ENCODE measurements at regions not wholly inside any gene's neighbourhood (a gene's known extent, or its start where the extent isn't known, plus 50 kb on each side); places are given as distances from the start of the nearest gene placed in this dataset.
"Not testable (repeated sequence)": the region's sequence is repeated elsewhere in the genome, so short reads cannot be mapped to it uniquely, and the experiment has no call there.

GRCh38 chr4:60989141-60989540 lies 211.0 kb upstream of the ADGRL3 start:
- DNase-seq = no peak
- Histone ChIP-seq H3K27me3 (ENCODE audit: control insufficient read depth, insufficient read depth, low read length) (no peaks in the 10 kb centered on the region), H3K36me3 (replicated peaks; ENCODE audit: control insufficient read depth, insufficient read depth, low read length) (no peaks in the 10 kb centered on the region), H3K4me3 (ENCODE audit: insufficient read depth, low read depth, low read length) (no peak overlapping the region)

- no peak for DNase-seq
- Histone ChIP-seq H3K27me3 (ENCODE audit: control insufficient read depth, insufficient read depth, low read length) (no peaks in the 10 kb centered on the region), H3K36me3 (replicated peaks; ENCODE audit: control insufficient read depth, insufficient read depth, low read length) (no peaks in the 10 kb centered on the region), H3K4me3 (ENCODE audit: insufficient read depth, low read depth, low read length) (no peak overlapping the region)
These were observed 208.1 kb upstream of the ADGRL3 start for GRCh38 chr4:60992037-60992436.

DNA sequence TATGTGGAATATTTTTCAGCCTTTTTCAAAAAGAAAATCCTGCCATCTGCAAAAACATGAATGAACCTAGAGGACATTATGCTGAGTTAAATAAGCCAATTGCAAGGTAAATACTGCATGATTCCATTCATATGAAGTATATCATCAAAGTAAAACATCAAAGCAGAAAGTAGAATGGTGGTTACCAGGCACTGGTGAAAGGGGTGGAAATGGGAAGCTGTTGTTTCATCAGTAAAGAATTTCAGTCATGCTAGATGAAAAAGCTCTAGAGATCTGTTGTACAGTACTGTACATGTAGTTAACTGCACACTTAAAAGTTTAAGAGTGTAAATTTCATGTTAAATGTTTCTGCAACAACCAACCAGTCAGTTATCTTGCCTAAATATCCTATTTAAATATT lies 196.8 kb upstream of the ADGRL3 start:
- Histone ChIP-seq H3K27me3 (ENCODE audit: control insufficient read depth, insufficient read depth, low read length) (no peaks in the 10 kb centered on the region), H3K36me3 (replicated peaks; ENCODE audit: control insufficient read depth, insufficient read depth, low read length) (no peaks in the 10 kb centered on the region)

DNA sequence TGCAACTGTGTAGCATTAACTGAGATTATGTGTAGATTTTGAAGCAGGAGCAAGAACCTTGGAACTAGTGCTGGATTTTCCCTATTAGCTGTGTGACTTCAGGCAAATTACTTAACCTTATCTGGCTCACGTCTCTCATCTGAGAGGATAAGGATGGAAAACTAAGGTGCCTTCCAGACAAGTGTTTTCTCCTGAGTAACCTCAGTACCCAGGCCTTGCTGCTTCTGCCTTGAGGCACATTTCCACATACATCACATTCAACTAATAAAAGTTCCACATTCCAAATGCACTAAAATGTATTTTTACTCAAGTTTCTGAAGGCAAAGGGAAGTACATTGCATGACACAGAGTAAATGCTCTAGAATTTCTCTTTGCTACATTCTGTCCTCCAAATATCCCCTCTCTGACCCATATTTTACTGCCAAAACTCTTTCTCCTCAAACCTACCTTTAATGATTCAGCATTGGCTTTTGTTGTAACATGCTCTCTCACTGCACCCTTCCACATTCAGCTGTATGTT lies 195.4 kb upstream of the ADGRL3 start:
- H3K4me3 ChIP-seq (ENCODE audit: insufficient read depth, low read depth, low read length) = no peak overlapping the region
- DNase-seq = no peak
- no peaks in the 10 kb centered on the region for H3K36me3 ChIP-seq (replicated peaks; ENCODE audit: control insufficient read depth, insufficient read depth, low read length)
- no peaks in the 10 kb centered on the region for H3K27me3 ChIP-seq (ENCODE audit: control insufficient read depth, insufficient read depth, low read length)

More for the DNA sequence above, 196.8 kb upstream of the ADGRL3 start:
- no peak for DNase-seq
- no peak overlapping the region for H3K4me3 ChIP-seq (ENCODE audit: insufficient read depth, low read depth, low read length)

DNA sequence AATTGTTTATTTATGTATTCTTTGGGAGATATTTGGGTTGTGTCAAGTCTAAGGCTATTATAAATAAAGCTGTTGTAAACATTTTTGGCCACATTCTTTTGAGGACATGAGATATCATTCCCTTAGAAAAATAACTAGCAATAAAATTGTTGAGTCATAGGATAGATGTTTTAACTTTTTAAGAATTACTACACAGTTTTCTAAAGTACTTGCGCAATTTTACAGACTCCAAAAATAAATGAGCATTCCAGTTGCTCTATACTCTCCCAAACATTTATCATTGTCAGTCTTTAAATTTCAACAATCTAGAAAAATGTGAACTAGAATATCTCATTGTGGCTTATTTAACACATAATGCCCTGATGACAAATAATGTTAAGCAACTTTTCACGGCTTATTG lies 189.1 kb upstream of the ADGRL3 start:
- H3K27me3 ChIP-seq (ENCODE audit: control insufficient read depth, insufficient read depth, low read length) = no peaks in the 10 kb centered on the region
- H3K4me3 ChIP-seq (ENCODE audit: insufficient read depth, low read depth, low read length) = no peak overlapping the region
- DNase-seq = no peak
- no peaks in the 10 kb centered on the region for H3K36me3 ChIP-seq (replicated peaks; ENCODE audit: control insufficient read depth, insufficient read depth, low read length)

DNA sequence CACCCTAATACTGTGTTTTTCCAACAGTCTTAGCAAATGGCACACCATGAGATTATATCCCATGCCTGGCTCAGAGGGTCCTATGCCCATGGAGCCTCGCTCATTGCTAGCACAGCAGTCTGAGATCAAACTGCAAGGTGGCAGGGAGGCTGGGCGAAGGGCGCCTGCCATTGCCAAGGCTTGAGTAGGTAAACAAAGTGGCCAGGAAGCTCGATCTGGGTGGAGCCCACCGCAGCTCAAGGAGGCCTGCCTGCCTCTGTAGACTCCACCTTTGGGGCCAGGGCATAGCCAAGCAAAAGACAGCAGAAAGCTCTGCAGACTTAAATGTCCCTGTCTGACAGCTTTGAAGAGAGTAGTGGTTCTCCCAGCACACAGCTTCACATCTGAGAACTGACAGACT lies 188.2 kb upstream of the ADGRL3 start:
- not testable (repeated sequence) for DNase-seq; H3K36me3 ChIP-seq (replicated peaks; ENCODE audit: control insufficient read depth, insufficient read depth, low read length); H3K4me3 ChIP-seq (ENCODE audit: insufficient read depth, low read depth, low read length); H3K27me3 ChIP-seq (ENCODE audit: control insufficient read depth, insufficient read depth, low read length)

DNA sequence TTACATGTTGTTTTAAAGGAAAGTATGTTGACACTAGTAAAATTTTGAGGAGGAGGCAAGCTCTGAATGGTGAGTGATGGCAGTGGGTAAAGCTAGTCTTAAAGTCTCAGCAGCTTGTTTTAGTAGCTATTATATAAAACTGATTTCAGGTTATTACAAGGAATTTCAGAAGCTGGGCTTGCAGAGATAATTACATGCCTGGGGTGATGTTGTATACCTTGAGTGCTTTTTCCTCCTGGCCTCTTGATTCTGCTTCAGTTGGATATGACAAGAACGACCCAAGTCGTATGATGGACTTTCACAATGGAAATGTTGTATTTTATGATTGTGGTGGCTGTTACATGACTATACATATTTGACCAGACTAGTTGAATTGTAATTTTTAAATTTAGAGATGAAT lies 175.5 kb upstream of the ADGRL3 start:
- Histone ChIP-seq H3K36me3 (replicated peaks; ENCODE audit: control insufficient read depth, insufficient read depth, low read length) (no peaks in the 10 kb centered on the region), H3K4me3 (ENCODE audit: insufficient read depth, low read depth, low read length) (no peak overlapping the region), H3K27me3 (ENCODE audit: control insufficient read depth, insufficient read depth, low read length) (no peaks in the 10 kb centered on the region)
- no peak for DNase-seq

- no peak overlapping the region for H3K4me3 ChIP-seq (ENCODE audit: insufficient read depth, low read depth, low read length)
- no peaks in the 10 kb centered on the region for H3K36me3 ChIP-seq (replicated peaks; ENCODE audit: control insufficient read depth, insufficient read depth, low read length)
- no peak for DNase-seq
These were observed 172.2 kb upstream of the ADGRL3 start for GRCh38 chr4:61027939-61028338.

DNA sequence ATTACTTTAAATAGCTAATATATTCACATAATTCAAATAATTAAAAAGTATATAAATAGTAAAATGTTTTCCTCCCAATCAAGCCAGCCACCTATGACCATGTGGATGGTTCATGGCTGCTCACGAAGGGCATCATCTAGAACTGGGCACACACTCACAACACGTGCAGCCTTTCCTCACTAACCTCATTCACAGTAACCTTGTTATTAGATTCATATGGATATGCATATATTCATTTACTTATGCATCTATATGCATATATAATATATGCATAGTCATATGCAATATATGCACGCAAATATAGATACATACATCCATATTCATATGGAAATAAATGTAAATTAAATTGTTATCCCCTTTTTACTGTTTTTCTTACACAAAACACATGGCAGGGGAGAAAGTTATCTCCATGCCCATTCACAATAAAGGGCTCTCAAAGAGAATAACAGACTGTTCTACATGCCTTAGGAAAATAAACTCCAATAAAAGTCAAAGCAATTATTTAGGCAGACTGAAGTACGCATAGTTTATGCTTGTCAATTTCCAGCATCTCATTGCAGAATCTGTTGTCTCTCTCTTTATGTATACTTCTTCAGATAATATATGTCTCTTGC lies 163.9 kb upstream of the ADGRL3 start:
- no peak overlapping the region for H3K4me3 ChIP-seq (ENCODE audit: insufficient read depth, low read depth, low read length)
- H3K36me3 ChIP-seq (replicated peaks; ENCODE audit: control insufficient read depth, insufficient read depth, low read length) = no peaks in the 10 kb centered on the region
- no peak for DNase-seq
- H3K27me3 ChIP-seq (ENCODE audit: control insufficient read depth, insufficient read depth, low read length) = no peaks in the 10 kb centered on the region

More at GRCh38 chr4:61027939-61028338, 172.2 kb upstream of the ADGRL3 start:
- no peaks in the 10 kb centered on the region for H3K27me3 ChIP-seq (ENCODE audit: control insufficient read depth, insufficient read depth, low read length)

GRCh38 chr4:61041527-61041926 lies 158.6 kb upstream of the ADGRL3 start:
- Histone ChIP-seq H3K27me3 (ENCODE audit: control insufficient read depth, insufficient read depth, low read length) (no peaks in the 10 kb centered on the region), H3K36me3 (replicated peaks; ENCODE audit: control insufficient read depth, insufficient read depth, low read length) (no peaks in the 10 kb centered on the region), H3K4me3 (ENCODE audit: insufficient read depth, low read depth, low read length) (no peak overlapping the region)
- no peak for DNase-seq

GRCh38 chr4:61044837-61045236 lies 155.3 kb upstream of the ADGRL3 start:
- H3K4me3 ChIP-seq (ENCODE audit: insufficient read depth, low read depth, low read length) = no peak overlapping the region
- H3K27me3 ChIP-seq (ENCODE audit: control insufficient read depth, insufficient read depth, low read length) = no peaks in the 10 kb centered on the region
- no peak for DNase-seq
- H3K36me3 ChIP-seq (replicated peaks; ENCODE audit: control insufficient read depth, insufficient read depth, low read length) = no peaks in the 10 kb centered on the region

DNA sequence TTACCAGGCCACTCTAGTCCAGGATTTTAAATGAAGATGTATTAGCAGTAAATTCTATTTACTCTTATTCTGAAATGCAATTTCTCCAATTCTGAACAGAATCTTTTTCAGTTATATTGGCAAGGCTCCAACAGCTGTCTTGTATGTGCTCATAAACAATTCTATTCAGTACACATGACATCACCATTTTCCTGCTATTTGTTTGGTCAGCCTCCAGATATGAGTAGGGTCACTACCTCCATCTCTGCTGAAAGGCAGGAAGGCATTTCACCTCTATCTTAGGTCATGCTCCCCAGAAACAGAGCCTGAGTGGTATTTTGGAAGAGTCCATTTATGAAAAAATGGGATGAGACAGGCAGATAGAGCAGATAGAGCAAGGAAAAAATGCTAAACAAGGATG lies 151.1 kb upstream of the ADGRL3 start:
- no peaks in the 10 kb centered on the region for H3K27me3 ChIP-seq (ENCODE audit: control insufficient read depth, insufficient read depth, low read length)
- no peaks in the 10 kb centered on the region for H3K36me3 ChIP-seq (replicated peaks; ENCODE audit: control insufficient read depth, insufficient read depth, low read length)
- H3K4me3 ChIP-seq (ENCODE audit: insufficient read depth, low read depth, low read length) = no peak overlapping the region
- DNase-seq = no peak

GRCh38 chr4:61067381-61067780 lies 132.7 kb upstream of the ADGRL3 start:
- H3K27me3 ChIP-seq (ENCODE audit: control insufficient read depth, insufficient read depth, low read length) = no peaks in the 10 kb centered on the region

GRCh38 chr4:61068060-61068459 lies 132.1 kb upstream of the ADGRL3 start:
- no peaks in the 10 kb centered on the region for H3K36me3 ChIP-seq (replicated peaks; ENCODE audit: control insufficient read depth, insufficient read depth, low read length)
- no peak for DNase-seq
- no peak overlapping the region for H3K4me3 ChIP-seq (ENCODE audit: insufficient read depth, low read depth, low read length)
- H3K27me3 ChIP-seq (ENCODE audit: control insufficient read depth, insufficient read depth, low read length) = no peaks in the 10 kb centered on the region

More at GRCh38 chr4:61067381-61067780, 132.7 kb upstream of the ADGRL3 start:
- DNase-seq = no peak
- Histone ChIP-seq H3K4me3 (ENCODE audit: insufficient read depth, low read depth, low read length) (no peak overlapping the region), H3K36me3 (replicated peaks; ENCODE audit: control insufficient read depth, insufficient read depth, low read length) (no peaks in the 10 kb centered on the region)

DNA sequence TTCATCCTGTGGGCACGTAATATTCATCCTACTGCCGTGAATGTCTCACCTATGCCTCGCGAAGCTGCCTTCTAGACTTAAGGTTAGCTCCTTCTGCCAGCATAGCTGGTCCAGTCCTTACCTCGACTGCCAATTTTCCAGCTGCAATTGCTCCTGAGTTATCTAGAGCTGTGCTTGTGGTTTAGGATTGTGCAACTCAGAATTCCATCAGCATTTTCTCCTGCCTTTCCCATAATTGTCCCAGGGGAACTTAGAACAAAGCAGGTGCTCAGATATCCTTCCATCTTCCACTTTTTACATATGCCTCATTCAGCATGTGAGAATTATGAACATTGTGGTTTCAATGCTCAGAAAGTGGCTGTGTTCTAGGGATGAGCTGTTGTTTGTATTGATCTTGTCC lies 131.4 kb upstream of the ADGRL3 start:
- no peak overlapping the region for H3K4me3 ChIP-seq (ENCODE audit: insufficient read depth, low read depth, low read length)
- H3K36me3 ChIP-seq (replicated peaks; ENCODE audit: control insufficient read depth, insufficient read depth, low read length) = no peaks in the 10 kb centered on the region
- DNase-seq = no peak
- no peaks in the 10 kb centered on the region for H3K27me3 ChIP-seq (ENCODE audit: control insufficient read depth, insufficient read depth, low read length)

- Histone ChIP-seq H3K27me3 (ENCODE audit: control insufficient read depth, insufficient read depth, low read length) (no peaks in the 10 kb centered on the region), H3K36me3 (replicated peaks; ENCODE audit: control insufficient read depth, insufficient read depth, low read length) (no peaks in the 10 kb centered on the region), H3K4me3 (ENCODE audit: insufficient read depth, low read depth, low read length) (no peak overlapping the region)
- no peak for DNase-seq
These were observed 129.9 kb upstream of the ADGRL3 start for GRCh38 chr4:61070269-61070668.

Measured in H7 (cell line).